IPS DF 4.7 (cell line): ENCODE measurements at regions not wholly inside any gene's neighbourhood (a gene's known extent, or its start where the extent isn't known, plus 50 kb on each side); places are given as distances from the start of the nearest gene placed in this dataset.

Experiments
- DNase-seq: peaks from one replicate; pipeline ENCODE4 v3.0.0-alpha.2; 2013; ENCODE audit warnings: low spot score; ENCODE audit errors: extremely low read depth

DNA sequence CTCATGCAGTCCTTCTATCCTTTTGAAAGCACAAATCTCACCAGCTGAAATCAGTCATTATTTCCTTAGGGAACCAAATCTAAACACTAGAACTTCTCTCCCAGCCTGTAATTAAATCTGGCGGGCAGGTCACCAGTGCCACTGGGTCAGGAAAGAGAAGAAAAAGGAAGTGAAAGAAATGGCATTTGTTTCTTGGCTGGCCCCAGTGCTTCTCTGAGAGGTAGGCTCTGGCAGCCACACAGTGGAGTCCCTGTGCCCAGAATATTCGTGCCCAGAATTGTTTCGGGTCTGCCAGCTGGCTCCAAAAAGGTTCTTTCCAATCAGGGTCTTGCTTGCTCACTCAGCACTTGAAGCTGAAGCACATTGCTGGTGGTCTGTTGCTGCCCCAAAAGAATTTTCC, 133.9 kb upstream of the MTAP start:
- DNase-seq: no peak

DNA sequence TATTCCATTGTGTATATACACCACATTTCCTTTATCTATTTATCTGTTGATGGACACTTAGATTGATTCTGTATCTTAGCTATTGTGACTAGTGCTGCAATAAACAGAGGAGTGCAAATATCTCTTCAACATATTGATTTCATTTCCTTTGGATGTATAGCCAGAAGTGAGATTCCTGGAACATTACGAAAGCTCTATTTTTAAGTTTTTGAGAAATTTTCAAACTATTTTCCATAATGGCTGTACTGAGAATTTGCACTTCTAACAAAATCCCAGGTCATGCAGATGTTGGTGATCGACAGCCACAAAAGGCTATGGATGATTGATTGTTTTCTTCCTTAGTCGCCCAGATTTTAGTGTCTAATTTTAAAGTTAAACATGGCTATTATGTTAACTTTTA, 132.7 kb upstream of the MTAP start:
- no peak for DNase-seq

- DNase-seq: no peak
These were observed 132.1 kb upstream of the MTAP start for GRCh38 chr9:21670374-21670773.

DNA sequence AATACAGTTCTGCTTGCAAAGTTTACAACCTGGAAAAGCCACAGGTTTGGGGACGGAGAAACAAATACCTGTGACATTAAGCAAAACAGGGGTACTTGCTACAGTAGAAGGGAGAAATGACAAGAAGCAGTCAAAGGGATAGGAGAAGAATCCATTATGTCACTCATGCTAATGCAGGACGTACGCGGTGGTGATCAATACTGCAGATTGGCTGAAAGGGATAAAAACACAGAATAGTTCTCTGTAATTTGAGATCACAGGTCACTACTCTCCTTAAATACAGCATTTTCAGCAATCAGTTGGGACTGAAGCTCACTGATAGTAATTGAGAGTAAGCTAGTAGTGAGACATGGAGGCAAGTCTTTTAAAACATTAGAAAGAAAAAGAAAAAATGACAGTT, 130.3 kb upstream of the MTAP start:
- DNase-seq: no peak

GRCh38 chr9:21672761-21673160, 129.7 kb upstream of the MTAP start:
- no peak for DNase-seq

- no peak for DNase-seq
These were observed 127.5 kb upstream of the MTAP start for GRCh38 chr9:21674894-21675293.

DNA sequence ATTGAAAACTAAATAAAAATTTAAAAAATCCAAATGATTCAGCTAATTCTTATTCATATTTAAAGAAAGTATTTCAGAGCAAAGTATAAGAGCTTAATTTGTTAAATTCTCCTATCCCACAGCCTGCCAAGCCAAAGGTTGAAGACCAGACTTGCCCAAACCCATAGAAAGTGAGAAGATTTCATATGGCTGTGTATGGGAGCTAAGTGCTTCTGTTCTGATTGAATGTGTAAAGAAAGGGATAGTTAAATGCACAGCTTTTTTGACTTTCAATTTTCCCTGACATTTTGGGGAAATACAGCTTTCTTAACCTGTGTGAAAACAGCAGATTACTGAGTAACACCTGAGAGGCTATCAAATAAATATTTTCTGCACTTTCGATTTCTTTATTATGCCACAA, 125.0 kb upstream of the MTAP start:
- no peak for DNase-seq

GRCh38 chr9:21677834-21678233, 124.6 kb upstream of the MTAP start:
- DNase-seq: no peak

DNA sequence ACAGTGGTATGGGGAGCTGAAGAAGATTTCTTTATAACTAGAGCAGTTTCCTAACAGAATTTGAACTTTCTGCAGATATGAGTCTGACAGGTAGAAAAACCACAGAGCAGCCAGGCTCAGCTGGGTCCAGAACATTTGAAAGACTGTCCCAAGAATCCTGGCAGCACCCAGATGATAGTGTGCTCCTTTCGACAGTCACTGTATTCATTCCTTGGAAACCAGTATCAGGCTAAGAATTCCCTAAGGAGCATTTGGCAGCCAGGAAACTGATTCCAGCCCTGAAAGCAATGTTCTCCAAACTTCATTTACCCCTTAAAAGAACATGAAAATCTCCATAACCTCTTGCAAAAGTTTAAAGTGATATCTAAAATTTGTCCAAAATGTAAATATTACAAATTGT, 123.0 kb upstream of the MTAP start:
- no peak for DNase-seq

GRCh38 chr9:21680590-21680989, 121.8 kb upstream of the MTAP start:
- no peak for DNase-seq

DNA sequence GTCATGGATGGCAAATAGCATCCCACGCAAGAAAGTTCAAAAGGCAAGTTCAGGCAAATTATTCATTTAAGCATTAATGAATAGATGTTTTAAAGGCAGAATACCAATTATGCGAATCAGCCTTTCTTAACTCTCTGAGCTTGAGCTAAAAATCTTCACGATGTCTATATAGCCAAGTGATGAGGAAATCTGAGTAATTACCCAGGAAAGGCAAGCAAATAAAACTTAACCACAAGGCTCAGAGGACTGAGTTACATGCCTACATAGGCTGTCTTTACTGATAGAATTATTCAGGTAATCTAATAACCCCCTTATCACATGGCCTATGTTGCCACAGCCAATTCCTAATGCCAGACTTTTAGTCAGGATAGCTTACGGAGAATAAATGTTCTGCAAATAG, 120.8 kb upstream of the MTAP start:
- no peak for DNase-seq

- no peak for DNase-seq
These were observed 120.1 kb upstream of the MTAP start for GRCh38 chr9:21682381-21682780.

DNA sequence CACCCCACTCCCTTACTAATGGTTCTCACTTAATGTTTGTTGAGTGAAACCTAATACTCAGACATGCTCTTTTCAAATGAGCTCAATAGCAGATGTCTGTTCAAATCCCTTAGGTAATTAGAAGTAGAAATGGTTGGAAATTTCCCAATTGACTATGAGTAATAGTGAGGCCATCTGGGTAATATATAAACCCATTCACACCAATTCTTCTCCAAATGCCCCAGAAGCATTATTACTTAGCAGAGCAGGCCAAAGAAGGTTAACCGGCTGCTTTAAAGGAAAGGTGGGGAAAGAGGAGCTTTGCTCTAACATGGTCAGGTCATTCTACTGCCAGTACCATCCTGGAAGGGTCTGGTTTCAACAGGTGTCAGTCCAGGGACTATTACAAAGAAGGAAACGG, 119.5 kb upstream of the MTAP start:
- no peak for DNase-seq

DNA sequence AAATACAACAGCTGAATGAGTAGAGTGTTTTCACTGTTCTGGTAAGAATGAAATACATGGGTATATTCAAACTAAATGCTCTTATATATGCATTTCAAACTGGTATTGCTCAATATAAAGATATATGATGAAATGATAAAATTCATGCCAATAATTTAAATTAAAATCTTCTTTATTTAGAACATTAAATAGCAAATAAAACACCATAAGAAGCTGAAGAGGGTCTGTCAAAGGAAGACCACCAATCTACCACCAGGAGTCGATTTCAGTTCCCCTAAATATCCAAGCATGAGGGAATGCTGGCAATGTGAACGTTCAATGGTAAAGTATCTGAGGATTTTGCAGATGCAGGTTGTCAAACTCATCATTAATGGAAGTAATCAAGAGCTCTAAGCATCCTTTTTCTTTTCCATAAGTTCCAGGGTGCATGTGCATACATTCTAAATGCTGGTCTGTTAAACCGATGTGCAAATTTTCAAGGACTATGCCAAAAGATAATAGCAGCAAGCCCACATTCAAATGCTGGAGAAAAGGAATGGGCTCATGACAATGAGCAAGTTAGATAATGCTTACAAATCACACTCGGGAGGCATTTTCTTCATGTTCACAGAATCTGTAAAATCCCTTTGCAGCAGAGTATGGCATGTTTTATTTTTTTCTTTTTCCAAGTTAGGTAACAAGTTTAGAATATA, 118.8 kb upstream of the MTAP start:
- no peak for DNase-seq

- no peak for DNase-seq
These were observed 118.2 kb upstream of the MTAP start for GRCh38 chr9:21684231-21684630.

DNA sequence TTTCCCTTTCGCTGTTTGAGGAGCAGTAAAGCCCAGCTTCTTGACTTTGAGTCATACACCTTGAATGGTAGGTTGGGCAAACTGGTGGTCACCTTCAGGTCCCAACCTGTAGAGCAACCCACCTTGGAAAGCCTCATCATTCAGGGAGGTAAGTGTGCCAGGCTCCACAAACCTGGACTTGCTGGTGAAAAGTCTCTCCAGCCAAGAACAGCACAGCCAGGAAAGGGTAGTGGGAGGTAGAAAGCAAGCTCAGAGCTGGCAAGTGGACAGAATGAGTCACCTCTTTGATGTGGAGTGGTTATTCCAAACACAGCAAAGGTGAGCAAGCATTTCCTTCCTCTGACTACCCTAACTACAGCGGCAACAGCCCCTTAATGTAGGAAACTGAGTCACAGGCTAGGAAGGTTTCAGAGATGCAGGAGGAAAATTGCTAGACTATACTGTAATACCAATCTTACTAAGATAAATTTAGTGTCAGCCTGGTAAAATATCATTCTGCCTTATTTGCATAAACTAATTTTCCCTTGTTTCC, 117.5 kb upstream of the MTAP start:
- no peak for DNase-seq

DNA sequence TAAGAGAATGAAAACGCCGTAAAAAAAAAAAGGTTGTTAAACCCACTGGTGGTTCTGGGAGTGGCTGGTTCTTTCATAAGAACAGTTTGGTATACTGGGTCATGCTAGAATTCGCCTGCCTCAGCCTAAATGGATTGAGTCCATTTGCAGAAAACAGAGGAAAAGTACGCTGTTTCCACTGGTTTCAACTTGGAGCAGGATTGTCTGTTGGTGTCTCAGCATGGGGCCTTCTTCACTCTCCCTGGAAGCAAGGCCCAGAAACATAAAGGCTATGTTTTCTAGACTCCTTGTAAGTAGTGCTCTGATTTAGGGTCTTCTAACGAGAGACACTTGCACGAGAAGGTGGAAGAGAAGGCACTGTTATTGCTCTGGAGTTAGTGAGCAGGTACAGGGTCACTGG, 116.9 kb upstream of the MTAP start:
- DNase-seq: no peak

DNA sequence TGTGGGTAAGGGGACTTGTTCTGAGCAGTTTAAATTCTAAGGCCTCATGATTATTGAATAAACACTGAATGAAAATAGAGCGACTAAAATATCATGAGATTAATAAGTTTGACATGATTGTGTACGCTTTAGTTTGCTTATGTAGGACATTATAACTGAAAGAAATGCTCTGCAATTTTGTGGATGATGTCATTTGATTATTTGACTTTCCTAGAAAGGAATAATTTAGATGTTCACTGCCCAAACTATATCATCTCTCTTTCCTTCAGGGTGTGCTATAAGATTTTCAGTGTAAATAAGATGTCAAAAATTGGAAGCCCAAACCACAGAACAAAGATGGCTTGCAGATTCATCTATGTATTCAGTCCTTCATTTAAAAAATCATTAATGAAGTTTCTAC, 115.7 kb upstream of the MTAP start:
- no peak for DNase-seq

DNA sequence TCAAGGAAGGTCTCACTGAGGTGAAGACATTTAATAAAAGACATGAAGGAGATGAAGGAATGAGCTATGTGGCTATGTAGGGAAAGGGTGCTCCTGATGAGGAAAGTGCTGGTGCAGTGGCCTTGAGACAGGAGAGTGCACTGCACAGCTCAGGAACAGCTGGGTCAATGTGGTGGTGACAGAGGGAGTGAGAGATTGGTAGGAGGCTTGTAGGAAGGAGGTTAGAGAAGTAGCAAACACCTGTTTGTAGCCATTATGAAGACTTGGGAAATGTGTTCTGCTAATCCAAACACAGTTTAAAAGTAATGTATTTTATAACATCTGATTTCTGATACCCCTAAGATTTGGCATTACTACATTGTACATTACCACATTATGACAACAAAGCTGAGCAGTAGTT, 115.1 kb upstream of the MTAP start:
- DNase-seq: no peak

DNA sequence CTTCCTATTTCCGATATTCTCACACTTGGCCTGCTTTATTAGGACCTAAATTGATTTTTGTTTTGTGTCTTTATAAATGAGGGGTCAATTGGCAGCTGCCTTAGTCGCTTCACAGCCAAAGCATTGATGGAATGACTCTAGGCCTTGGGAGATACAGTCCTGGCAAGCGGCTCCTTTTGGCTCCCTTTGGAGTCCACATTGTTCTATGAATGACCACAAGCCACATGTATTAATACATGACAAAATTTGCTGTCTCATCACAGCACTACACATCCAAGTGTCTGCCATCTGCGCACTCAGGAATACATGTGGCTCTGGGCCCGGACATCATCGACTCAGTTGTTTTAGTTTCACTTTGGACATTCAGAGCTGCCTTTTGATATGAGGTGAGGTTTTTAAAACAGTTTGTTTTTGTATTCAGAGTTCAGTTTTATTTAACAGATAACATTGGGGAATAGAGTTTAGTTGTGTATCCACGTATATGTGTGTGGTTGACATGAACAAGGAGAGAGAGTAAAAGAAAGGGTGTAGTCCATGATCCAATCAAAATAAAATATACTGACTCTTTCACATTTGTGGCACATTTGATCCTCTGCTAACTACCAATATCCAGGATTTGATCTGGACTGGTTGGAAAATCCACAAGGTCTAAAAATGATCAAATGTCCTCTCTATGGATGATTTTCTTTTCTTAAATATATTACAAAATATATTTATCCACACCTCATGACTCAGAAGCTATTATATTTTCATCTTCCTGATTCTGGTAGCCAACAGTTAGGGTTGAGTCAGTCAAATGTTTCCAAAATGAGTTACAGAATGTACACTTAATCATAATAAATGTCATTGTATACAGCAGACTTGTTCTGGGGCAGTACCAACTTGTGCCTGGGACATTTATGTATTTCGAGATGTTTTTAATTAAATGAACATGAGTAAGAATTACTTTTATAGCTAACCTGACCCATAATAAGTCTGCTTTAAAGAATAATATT, 114.0 kb upstream of the MTAP start:
- DNase-seq: no peak

GRCh38 chr9:21689854-21690253, 112.6 kb upstream of the MTAP start:
- no peak for DNase-seq

- DNase-seq: no peak
These were observed 111.9 kb upstream of the MTAP start for GRCh38 chr9:21690561-21690960.

DNA sequence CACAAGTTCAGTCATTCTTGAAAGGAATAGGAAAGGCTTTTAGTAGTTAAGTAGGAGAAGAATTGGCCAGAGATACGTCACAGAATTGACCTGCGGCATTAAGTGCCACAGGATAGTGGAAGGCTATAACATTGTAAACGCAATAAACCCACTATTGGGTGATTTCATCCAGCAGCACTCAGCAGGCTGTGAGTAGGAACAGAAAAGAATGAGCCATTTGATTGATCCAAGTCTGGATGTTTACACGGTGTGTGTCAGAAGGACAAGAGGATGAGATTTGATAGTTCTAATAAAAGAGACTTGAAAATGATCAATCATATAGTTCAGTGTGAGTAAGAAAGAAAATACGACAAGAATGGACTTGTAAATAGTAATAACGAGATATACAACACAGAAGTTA, 110.0 kb upstream of the MTAP start:
- no peak for DNase-seq
